ENCODE measurements at regions not wholly inside any gene's neighbourhood (a gene's known extent, or its start where the extent isn't known, plus 50 kb on each side); places are given as distances from the start of the nearest gene placed in this dataset.

DNA sequence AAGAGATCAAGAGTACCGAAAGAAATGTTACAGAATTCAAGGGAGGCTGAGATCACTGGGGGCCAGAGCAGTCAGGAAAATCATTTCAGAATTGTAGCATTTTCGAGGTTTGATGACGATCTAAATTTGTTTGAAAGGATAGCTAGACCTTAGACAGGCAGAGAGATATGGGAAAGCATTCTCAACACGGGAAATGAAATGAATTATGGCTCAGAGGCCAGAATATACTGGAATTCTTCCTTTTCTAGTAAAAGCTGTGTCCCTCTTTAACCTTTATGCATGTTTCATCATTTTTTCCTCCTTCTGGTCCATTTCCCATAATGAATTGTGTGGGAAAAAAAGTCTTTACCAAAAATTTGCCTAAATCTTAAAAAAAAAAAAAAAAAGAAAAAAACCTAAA is 78.8 kb downstream of the NABP1 start:
- H3K4me3 ChIP-seq (ENCODE audit: low read length): peak overlapping the region; percentile 3
- H3K9me3 ChIP-seq (ENCODE audit: control insufficient read depth, low read length): no peaks in the 10 kb centered on the region
- no peak for DNase-seq (ENCODE audit: low read depth)
- peak overlapping the region; percentile 47 for H3K9ac ChIP-seq (ENCODE audit: low read length)
- no peaks in the 10 kb centered on the region for H3K27me3 ChIP-seq (replicated peaks; ENCODE audit: control insufficient read depth, insufficient read depth, low read length)
- peaks cover 24% of the 10 kb centered on the region for H3K4me1 ChIP-seq (ENCODE audit: control insufficient read depth, insufficient read depth, low read length)
- H3K36me3 ChIP-seq (ENCODE audit: control insufficient read depth, insufficient read depth, low read length, severe bottlenecking): no peaks in the 10 kb centered on the region

DNA sequence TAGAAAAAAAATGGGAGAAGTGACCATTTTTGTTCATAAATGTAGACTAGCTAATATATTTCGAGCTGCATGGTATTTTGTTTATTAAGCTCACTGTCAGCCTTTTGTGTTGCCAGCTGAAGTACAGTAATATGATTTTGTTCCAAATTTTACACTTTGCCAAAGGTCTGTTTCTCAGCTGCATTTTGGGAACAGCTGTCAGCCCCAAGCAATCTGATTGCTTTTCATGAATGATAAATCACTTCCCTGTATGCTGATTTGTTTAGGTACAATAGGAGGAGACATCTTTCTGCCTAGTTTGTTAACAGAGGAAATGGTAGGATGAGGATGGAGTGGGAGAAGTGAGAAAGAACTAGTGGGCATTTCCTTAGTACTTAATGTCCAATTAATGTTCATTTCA is 79.3 kb downstream of the NABP1 start:
- Histone ChIP-seq H3K4me3 (ENCODE audit: low read length) (no peak overlapping the region), H3K4me1 (ENCODE audit: control insufficient read depth, insufficient read depth, low read length) (peaks cover 24% of the 10 kb centered on the region), H3K36me3 (ENCODE audit: control insufficient read depth, insufficient read depth, low read length, severe bottlenecking) (no peaks in the 10 kb centered on the region), H3K9ac (ENCODE audit: low read length) (peak overlapping the region; percentile 47), H3K9me3 (ENCODE audit: control insufficient read depth, low read length) (no peaks in the 10 kb centered on the region), H3K27me3 (replicated peaks; ENCODE audit: control insufficient read depth, insufficient read depth, low read length) (no peaks in the 10 kb centered on the region)
- DNase-seq (ENCODE audit: low read depth): no peak

DNA sequence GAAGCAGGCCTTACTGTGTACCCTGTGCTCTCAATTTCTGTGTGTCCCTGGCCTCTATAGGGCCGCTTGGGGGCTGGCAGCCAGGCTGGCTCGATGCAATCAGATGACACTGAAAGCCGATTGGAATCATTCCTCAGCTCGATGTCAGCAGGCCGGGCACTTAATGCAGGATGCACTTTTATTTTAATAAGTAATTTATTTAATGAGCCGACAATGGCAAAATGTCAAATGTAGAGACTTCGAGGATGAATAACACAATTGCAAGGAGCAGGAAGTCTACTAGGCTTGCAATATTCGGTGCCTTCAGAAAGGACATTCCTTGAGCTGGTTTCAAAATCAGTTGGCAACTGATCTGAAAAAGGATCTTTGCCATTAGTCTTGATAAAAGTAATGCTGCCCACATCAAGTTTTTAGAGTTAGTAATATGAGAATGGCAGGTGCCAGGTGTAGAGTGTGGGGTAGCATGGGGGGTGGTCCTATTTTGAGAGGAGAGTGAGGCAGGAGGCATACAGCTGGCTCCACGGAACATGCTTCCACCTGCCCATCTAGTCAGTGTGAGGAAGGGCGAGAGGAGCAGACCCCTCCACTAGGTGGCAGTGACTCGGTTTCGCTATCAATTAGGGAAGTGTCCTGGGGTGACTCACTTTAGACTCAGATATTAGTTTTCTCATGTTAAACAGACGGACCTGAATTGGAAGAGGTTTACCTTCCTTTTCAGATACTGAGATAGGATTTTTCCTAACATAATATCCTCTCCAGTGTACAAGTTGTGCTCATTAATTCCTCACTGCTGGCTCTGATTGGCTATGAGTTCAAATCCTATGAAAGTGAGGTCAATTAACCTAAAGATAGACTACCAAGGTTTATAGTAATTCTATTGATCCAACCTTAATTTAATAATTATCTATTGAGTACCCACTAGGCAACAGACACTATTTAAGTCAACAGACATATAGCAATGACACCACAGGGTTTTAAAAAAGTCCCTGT is 80.9 kb downstream of the NABP1 start:
- Histone ChIP-seq H3K9me3 (ENCODE audit: control insufficient read depth, low read length) (no peaks in the 10 kb centered on the region), H3K9ac (ENCODE audit: low read length) (no peak overlapping the region), H3K4me3 (ENCODE audit: low read length) (no peak overlapping the region), H3K36me3 (ENCODE audit: control insufficient read depth, insufficient read depth, low read length, severe bottlenecking) (no peaks in the 10 kb centered on the region), H3K4me1 (ENCODE audit: control insufficient read depth, insufficient read depth, low read length) (peaks cover 24% of the 10 kb centered on the region), H3K27me3 (replicated peaks; ENCODE audit: control insufficient read depth, insufficient read depth, low read length) (no peaks in the 10 kb centered on the region)
- no peak for DNase-seq (ENCODE audit: low read depth)

DNA sequence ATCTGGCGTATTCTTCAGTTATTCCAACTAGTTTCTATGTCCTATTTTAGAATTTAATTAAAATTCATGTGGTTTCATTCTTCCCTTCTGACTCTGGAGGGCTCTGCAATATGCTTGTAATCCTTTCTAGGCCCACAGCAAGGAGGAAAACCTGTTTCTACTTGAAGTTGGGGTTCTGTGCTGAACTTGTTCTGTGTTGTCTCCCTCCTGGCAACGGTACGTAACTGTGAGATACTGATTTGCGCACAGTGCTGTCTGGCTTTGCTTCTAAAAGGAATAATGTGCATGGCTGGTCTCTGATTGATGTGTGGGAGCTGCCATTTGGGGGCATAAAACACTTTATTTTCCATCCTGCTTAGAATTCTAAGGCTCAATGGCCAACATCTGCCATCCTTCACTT is 81.7 kb downstream of the NABP1 start:
- Histone ChIP-seq H3K4me1 (ENCODE audit: control insufficient read depth, insufficient read depth, low read length) (peaks cover 24% of the 10 kb centered on the region), H3K27me3 (replicated peaks; ENCODE audit: control insufficient read depth, insufficient read depth, low read length) (no peaks in the 10 kb centered on the region), H3K4me3 (ENCODE audit: low read length) (no peak overlapping the region), H3K9me3 (ENCODE audit: control insufficient read depth, low read length) (no peaks in the 10 kb centered on the region), H3K9ac (ENCODE audit: low read length) (no peak overlapping the region), H3K36me3 (ENCODE audit: control insufficient read depth, insufficient read depth, low read length, severe bottlenecking) (no peaks in the 10 kb centered on the region)
- no peak for DNase-seq (ENCODE audit: low read depth)

DNA sequence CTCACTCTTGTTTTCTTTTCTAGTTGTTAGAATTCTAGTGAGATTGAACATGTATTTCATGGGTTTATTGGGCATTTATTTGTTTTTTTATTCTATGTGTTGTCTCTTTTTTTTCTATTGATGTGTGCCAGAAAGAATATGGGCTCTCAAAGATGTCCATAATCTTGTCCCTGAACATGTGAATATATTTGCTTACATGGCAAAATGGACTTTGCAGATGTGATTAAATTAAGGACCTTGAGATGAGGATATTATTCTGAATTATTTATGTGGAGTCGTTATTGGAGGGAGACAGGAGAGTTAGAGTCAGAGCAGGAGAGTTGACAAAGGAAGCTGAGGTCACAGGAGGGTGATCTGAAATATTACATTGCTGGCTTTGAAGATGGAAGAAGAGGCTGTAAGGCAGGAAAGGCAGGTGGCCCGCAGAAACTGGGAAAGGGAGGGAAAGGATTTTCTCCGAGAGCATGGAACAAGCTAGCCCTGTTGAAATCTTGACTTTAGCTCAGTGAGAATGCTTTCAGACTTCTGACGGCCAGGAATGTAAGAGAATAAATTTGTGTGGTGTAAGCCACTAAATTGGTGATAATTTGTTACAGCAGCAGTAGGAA is 82.8 kb downstream of the NABP1 start:
- no peak for DNase-seq (ENCODE audit: low read depth)
- no peaks in the 10 kb centered on the region for H3K9me3 ChIP-seq (ENCODE audit: control insufficient read depth, low read length)
- H3K4me3 ChIP-seq (ENCODE audit: low read length): no peak overlapping the region
- no peaks in the 10 kb centered on the region for H3K27me3 ChIP-seq (replicated peaks; ENCODE audit: control insufficient read depth, insufficient read depth, low read length)
- H3K36me3 ChIP-seq (ENCODE audit: control insufficient read depth, insufficient read depth, low read length, severe bottlenecking): no peaks in the 10 kb centered on the region
- peaks cover 24% of the 10 kb centered on the region for H3K4me1 ChIP-seq (ENCODE audit: control insufficient read depth, insufficient read depth, low read length)
- no peak overlapping the region for H3K9ac ChIP-seq (ENCODE audit: low read length)

DNA sequence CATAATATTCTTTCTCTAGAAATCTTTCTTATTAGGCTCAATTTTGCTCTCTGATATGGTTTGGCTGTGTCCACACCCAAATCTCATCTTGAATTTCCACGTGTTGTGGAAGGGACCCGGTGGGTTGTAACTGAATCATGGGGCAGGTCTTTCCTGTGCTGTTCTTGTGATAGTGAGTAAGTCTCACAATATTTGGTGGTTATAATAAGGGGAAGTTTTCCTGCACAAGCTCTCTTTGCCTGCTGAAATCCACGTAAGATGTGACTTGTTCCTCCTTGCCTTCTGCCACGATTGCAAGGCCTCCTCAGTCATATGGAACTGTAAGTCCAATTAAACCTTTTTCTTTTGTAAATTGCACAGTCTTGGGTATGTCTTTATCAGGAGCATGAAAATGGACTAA is 73.8 kb downstream of the CAVIN2 start:
- Histone ChIP-seq H3K4me3 (ENCODE audit: low read length) (no peak overlapping the region), H3K36me3 (ENCODE audit: control insufficient read depth, insufficient read depth, low read length, severe bottlenecking) (no peaks in the 10 kb centered on the region), H3K9ac (ENCODE audit: low read length) (no peak overlapping the region), H3K4me1 (ENCODE audit: control insufficient read depth, insufficient read depth, low read length) (no peaks in the 10 kb centered on the region), H3K9me3 (ENCODE audit: control insufficient read depth, low read length) (peaks cover 10% of the 10 kb centered on the region), H3K27me3 (replicated peaks; ENCODE audit: control insufficient read depth, insufficient read depth, low read length) (no peaks in the 10 kb centered on the region)
- DNase-seq (ENCODE audit: low read depth): no peak

DNA sequence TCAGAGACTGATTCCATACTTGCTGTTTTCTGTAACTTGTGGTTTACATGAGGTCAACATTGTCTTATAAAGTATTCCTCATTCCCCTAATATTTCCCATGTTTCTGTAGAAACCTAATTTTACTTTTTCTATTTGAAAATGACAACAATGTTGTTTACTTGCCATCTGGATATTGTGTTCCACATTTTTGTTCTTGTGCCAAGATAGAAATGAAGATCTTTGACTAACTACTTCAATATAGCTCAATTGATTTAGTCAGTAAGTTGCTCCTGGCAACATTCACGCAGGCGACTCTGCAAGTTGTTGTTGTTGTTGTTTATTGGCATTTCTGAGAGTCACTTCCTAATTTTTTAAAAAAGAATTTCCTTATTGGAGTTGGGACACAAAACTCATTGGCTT is 69.5 kb downstream of the CAVIN2 start:
- Histone ChIP-seq H3K36me3 (ENCODE audit: control insufficient read depth, insufficient read depth, low read length, severe bottlenecking) (no peaks in the 10 kb centered on the region), H3K4me1 (ENCODE audit: control insufficient read depth, insufficient read depth, low read length) (no peaks in the 10 kb centered on the region), H3K9ac (ENCODE audit: low read length) (no peak overlapping the region), H3K27me3 (replicated peaks; ENCODE audit: control insufficient read depth, insufficient read depth, low read length) (no peaks in the 10 kb centered on the region), H3K4me3 (ENCODE audit: low read length) (no peak overlapping the region), H3K9me3 (ENCODE audit: control insufficient read depth, low read length) (peaks cover 10% of the 10 kb centered on the region)
- DNase-seq (ENCODE audit: low read depth): no peak

DNA sequence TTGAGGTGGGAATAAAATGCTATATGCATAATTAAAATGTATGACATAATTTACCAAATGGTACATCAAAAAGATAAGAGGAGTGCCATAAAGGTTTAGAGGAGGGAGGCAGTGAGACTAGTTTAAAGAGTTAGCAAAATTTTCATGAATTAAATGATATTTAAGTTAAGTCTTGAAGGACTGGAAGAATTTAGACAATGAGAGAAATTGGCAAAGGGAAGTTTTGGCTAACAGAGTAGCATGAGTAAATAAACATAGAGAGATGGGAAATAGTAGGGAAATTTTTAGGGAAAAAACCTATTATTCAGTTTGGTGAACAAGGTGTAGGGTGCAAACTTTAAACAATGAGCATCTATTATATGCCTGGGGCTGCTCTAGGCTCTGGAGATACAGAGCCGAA is 68.8 kb downstream of the CAVIN2 start:
- Histone ChIP-seq H3K4me3 (ENCODE audit: low read length) (no peak overlapping the region), H3K36me3 (ENCODE audit: control insufficient read depth, insufficient read depth, low read length, severe bottlenecking) (no peaks in the 10 kb centered on the region), H3K4me1 (ENCODE audit: control insufficient read depth, insufficient read depth, low read length) (no peaks in the 10 kb centered on the region), H3K9me3 (ENCODE audit: control insufficient read depth, low read length) (peaks cover 8% of the 10 kb centered on the region), H3K9ac (ENCODE audit: low read length) (no peak overlapping the region), H3K27me3 (replicated peaks; ENCODE audit: control insufficient read depth, insufficient read depth, low read length) (no peaks in the 10 kb centered on the region)
- DNase-seq (ENCODE audit: low read depth): no peak

DNA sequence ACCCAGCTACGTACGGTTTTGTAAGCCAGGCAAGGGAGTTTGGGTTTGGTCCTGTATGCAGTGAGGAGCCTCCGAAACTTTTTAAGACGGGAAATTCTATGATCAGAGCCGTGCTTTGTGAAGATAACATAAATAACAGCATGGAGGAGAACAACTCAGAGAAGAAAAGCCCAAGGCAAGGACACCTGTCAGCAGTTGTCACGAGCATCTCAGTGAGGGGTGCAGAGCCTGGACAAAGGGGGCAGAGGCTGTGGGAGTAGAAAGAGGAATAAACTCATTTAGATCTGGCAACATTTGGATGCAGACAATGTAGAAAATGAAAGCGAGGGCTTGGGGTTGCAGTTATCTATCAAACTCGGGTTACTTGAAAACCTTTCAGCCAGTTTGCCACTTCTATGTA is 64.5 kb downstream of the CAVIN2 start:
- no peaks in the 10 kb centered on the region for H3K27me3 ChIP-seq (replicated peaks; ENCODE audit: control insufficient read depth, insufficient read depth, low read length)
- no peaks in the 10 kb centered on the region for H3K36me3 ChIP-seq (ENCODE audit: control insufficient read depth, insufficient read depth, low read length, severe bottlenecking)
- no peak overlapping the region for H3K4me3 ChIP-seq (ENCODE audit: low read length)
- no peaks in the 10 kb centered on the region for H3K9me3 ChIP-seq (ENCODE audit: control insufficient read depth, low read length)
- DNase-seq (ENCODE audit: low read depth): no peak
- no peak overlapping the region for H3K9ac ChIP-seq (ENCODE audit: low read length)
- H3K4me1 ChIP-seq (ENCODE audit: control insufficient read depth, insufficient read depth, low read length): no peaks in the 10 kb centered on the region

DNA sequence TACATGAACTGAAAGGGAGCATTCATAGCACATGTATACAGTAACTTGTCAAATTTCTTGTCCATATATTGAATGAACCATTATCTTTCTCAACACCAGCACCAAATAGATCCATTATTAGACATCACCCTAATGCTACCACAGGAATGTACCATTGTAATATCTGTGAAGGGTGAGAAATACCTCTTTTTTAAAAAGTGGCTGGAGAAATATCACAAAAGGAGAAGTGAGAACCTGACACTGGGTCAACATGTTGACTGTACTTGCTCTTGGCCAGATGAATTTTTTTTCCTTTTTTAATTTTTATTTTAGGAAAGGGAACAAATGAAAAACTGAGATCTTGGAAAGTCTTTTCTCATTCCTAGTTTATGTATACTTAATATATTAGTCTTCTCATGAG is 63.5 kb downstream of the CAVIN2 start:
- no peaks in the 10 kb centered on the region for H3K9me3 ChIP-seq (ENCODE audit: control insufficient read depth, low read length)
- no peak for DNase-seq (ENCODE audit: low read depth)
- H3K9ac ChIP-seq (ENCODE audit: low read length): no peak overlapping the region
- no peaks in the 10 kb centered on the region for H3K36me3 ChIP-seq (ENCODE audit: control insufficient read depth, insufficient read depth, low read length, severe bottlenecking)
- no peaks in the 10 kb centered on the region for H3K27me3 ChIP-seq (replicated peaks; ENCODE audit: control insufficient read depth, insufficient read depth, low read length)
- no peak overlapping the region for H3K4me3 ChIP-seq (ENCODE audit: low read length)
- peaks cover 3% of the 10 kb centered on the region for H3K4me1 ChIP-seq (ENCODE audit: control insufficient read depth, insufficient read depth, low read length)
